ENCODE measurements at regions not wholly inside any gene's neighbourhood (a gene's known extent, or its start where the extent isn't known, plus 50 kb on each side); places are given as distances from the start of the nearest gene placed in this dataset.
A peak's percentile ranks its signal among the peaks of the same experiment; 100 is the strongest.

- H3K27ac ChIP-seq (ENCODE audit: low read length in 2 of 2) = no peak overlapping the region
- H3K9ac ChIP-seq (ENCODE audit: low read length) = no peak overlapping the region
- H3K4me1 Mint-ChIP-seq = no peaks in the 10 kb centered on the region
- TF ChIP-seq EZH2 (IDR thresholded peaks at IDR 0.05; ENCODE audit: borderline replicate concordance, insufficient read depth, low read depth, low read length, poor library complexity, severe bottlenecking) (no peak), CTCF (IDR thresholded peaks at IDR 0.05) (peak; percentile 69)
- no peak overlapping the region for H3K4me3 ChIP-seq (ENCODE audit: control extremely low read depth in 1 of 5, extremely low read depth in 1 of 5, insufficient read depth in 1 of 5, low read depth in 2 of 5, low read length in 4 of 5)
- WGBS (ENCODE audit: insufficient coverage) = 90% methylated on average over 7 of the region's 12 CpGs
- no peaks in the 10 kb centered on the region for H3K9me3 Mint-ChIP-seq (ENCODE audit: insufficient read depth)
- H3K27me3 ChIP-seq (replicated peaks in 1 of 4; ENCODE audit: control extremely low read depth in 1 of 4, control insufficient read depth in 3 of 4, insufficient read depth in 4 of 4, low read length in 3 of 4) = no peaks in the 10 kb centered on the region
- peak; percentile 36 for DNase-seq
- no peak overlapping the region for H3K4me2 ChIP-seq (replicated peaks; ENCODE audit: low read depth, low read length, poor library complexity, severe bottlenecking)
- POLR2A ChIA-PET = no interaction called here
- no peaks in the 10 kb centered on the region for H3K4me1 ChIP-seq (ENCODE audit: control insufficient read depth in 2 of 2, insufficient read depth in 2 of 2, low read length in 2 of 2)
- no peak overlapping the region for H3K27ac Mint-ChIP-seq
- CTCF ChIA-PET = interaction anchor here (1.0 to 1.5 kb wide), 7 partner anchors 10 to 1236 kb away, joined by 3 to 8 read pairs (median 3); no protein-coding TSS in a partner anchor
- ATAC-seq (ENCODE audit: low read depth) = no peak
- H2AFZ ChIP-seq (ENCODE audit: insufficient read depth, low read depth, low read length, poor library complexity, severe bottlenecking) = no peak overlapping the region
- intact Hi-C loops (cut with micrococcal nuclease) = no loop called here
- no peaks in the 10 kb centered on the region for H3K27me3 Mint-ChIP-seq
- no peaks in the 10 kb centered on the region for H3K79me2 ChIP-seq (ENCODE audit: control insufficient read depth, insufficient read depth, low read length)
- no peaks in the 10 kb centered on the region for H4K20me1 ChIP-seq (ENCODE audit: control insufficient read depth, insufficient read depth, low read length, poor library complexity, severe bottlenecking)
- no peaks in the 10 kb centered on the region for H3K9me3 ChIP-seq (ENCODE audit: control extremely low read depth in 1 of 3, control insufficient read depth in 2 of 3, insufficient read depth in 1 of 3, low read length in 2 of 3)
- H3K4me3 Mint-ChIP-seq = no peak overlapping the region
- H3K36me3 ChIP-seq (replicated peaks in 1 of 2; ENCODE audit: control extremely low read depth in 1 of 2, control insufficient read depth in 1 of 2, extremely low read depth in 1 of 2, insufficient read depth in 2 of 2, low read length in 1 of 2) = no peaks in the 10 kb centered on the region
These were observed 212.1 kb upstream of the NCKAP5 start for GRCh38 chr2:133780099-133780996.

GRCh38 chr2:133780997-133781513 is 212.8 kb upstream of the NCKAP5 start:
- no peak overlapping the region for H3K4me3 Mint-ChIP-seq

More at GRCh38 chr2:133780997-133781513, 212.8 kb upstream of the NCKAP5 start:
- H3K4me1 Mint-ChIP-seq = no peaks in the 10 kb centered on the region
- ChIA-PET CTCF (no interaction called here), POLR2A (no interaction called here)
- intact Hi-C loops (cut with micrococcal nuclease) = no loop called here
- no peaks in the 10 kb centered on the region for H3K9me3 Mint-ChIP-seq (ENCODE audit: insufficient read depth)
- WGBS (ENCODE audit: insufficient coverage) = 85% methylated on average over 3 of the region's 5 CpGs
- Histone ChIP-seq H3K27ac (ENCODE audit: low read length in 2 of 2) (no peak overlapping the region), H3K79me2 (ENCODE audit: control insufficient read depth, insufficient read depth, low read length) (no peaks in the 10 kb centered on the region), H3K36me3 (replicated peaks in 1 of 2; ENCODE audit: control extremely low read depth in 1 of 2, control insufficient read depth in 1 of 2, extremely low read depth in 1 of 2, insufficient read depth in 2 of 2, low read length in 1 of 2) (no peaks in the 10 kb centered on the region), H3K4me2 (replicated peaks; ENCODE audit: low read depth, low read length, poor library complexity, severe bottlenecking) (no peak overlapping the region), H3K9me3 (ENCODE audit: control extremely low read depth in 1 of 3, control insufficient read depth in 2 of 3, insufficient read depth in 1 of 3, low read length in 2 of 3) (no peaks in the 10 kb centered on the region), H4K20me1 (ENCODE audit: control insufficient read depth, insufficient read depth, low read length, poor library complexity, severe bottlenecking) (no peaks in the 10 kb centered on the region), H3K9ac (ENCODE audit: low read length) (no peak overlapping the region), H2AFZ (ENCODE audit: insufficient read depth, low read depth, low read length, poor library complexity, severe bottlenecking) (no peak overlapping the region), H3K4me1 (ENCODE audit: control insufficient read depth in 2 of 2, insufficient read depth in 2 of 2, low read length in 2 of 2) (no peaks in the 10 kb centered on the region), H3K4me3 (ENCODE audit: control extremely low read depth in 1 of 5, extremely low read depth in 1 of 5, insufficient read depth in 1 of 5, low read depth in 2 of 5, low read length in 4 of 5) (no peak overlapping the region), H3K27me3 (replicated peaks in 1 of 4; ENCODE audit: control extremely low read depth in 1 of 4, control insufficient read depth in 3 of 4, insufficient read depth in 4 of 4, low read length in 3 of 4) (no peaks in the 10 kb centered on the region)
- no peak for DNase-seq
- no peaks in the 10 kb centered on the region for H3K27me3 Mint-ChIP-seq
- TF ChIP-seq EZH2 (IDR thresholded peaks at IDR 0.05; ENCODE audit: borderline replicate concordance, insufficient read depth, low read depth, low read length, poor library complexity, severe bottlenecking) (no peak), CTCF (IDR thresholded peaks at IDR 0.05) (no peak)
- no peak overlapping the region for H3K27ac Mint-ChIP-seq
- ATAC-seq (ENCODE audit: low read depth) = no peak
